Colonic mucosa (tissue), 4 donors: ENCODE measurements at regions not wholly inside any gene's neighbourhood (a gene's known extent, or its start where the extent isn't known, plus 50 kb on each side); places are given as distances from the start of the nearest gene placed in this dataset.
"Not testable (repeated sequence)": the region's sequence is repeated elsewhere in the genome, so short reads cannot be mapped to it uniquely, and the experiment has no call there.

Experiments used
- DNase-seq: peaks from one replicate; pipeline ENCODE4 v3.0.0-alpha.2; 2020
- H3K27ac ChIP-seq: fragments of 200-600 bp; one replicate; pipeline ENCODE4 v1.8.0; 2021
- H3K27me3 ChIP-seq: fragments of 200-600 bp; one replicate; pipeline ENCODE4 v1.8.0; 2021
- H3K36me3 ChIP-seq: fragments of 200-600 bp; one replicate; pipeline ENCODE4 v1.8.0; 2021
- H3K4me1 ChIP-seq: fragments of 200-600 bp; one replicate; pipeline ENCODE4 v1.8.0; 2021; ENCODE audit warnings: mild to moderate bottlenecking
- H3K4me3 ChIP-seq: fragments of 200-600 bp; one replicate; pipeline ENCODE4 v1.8.0; 2021
- H3K9ac ChIP-seq, 2 donors: one replicate each; pipeline ENCODE4 v1.7.0; 2013; ENCODE audit warnings: control low read depth in 2 of 2, low read depth in 2 of 2, low read length in 2 of 2
- H3K9me3 ChIP-seq: fragments of 200-600 bp; one replicate; pipeline ENCODE4 v1.8.0; 2021
- CTCF ChIP-seq: fragments of 200-600 bp; IDR thresholded peaks from one replicate; pipeline ENCODE4 v1.8.0; 2022; ENCODE audit warnings: antibody characterized with exemption, mild to moderate bottlenecking
- intact Hi-C: fragments of 100-400 bp; cut with DNase I; formaldehyde crosslinking; loops from one replicate; pipeline ENCODE4 v1.14.1; 2022
- donor health status: healthy.
- donor health status: DM: no; HTN: no; CAD: no.
- donor health status: DM: no; HTN: no; CAD: no.

- H3K9me3 ChIP-seq: no peaks in the 10 kb centered on the region
- intact Hi-C loops: no loop called here
- no peak overlapping the region for H3K9ac ChIP-seq
- TF ChIP-seq CTCF: no peak
- no peaks in the 10 kb centered on the region for H3K27me3 ChIP-seq
- no peak for DNase-seq
- no peak overlapping the region for H3K27ac ChIP-seq
- H3K4me3 ChIP-seq: no peak overlapping the region
- no peaks in the 10 kb centered on the region for H3K4me1 ChIP-seq
- no peaks in the 10 kb centered on the region for H3K36me3 ChIP-seq
Measured at GRCh38 chr6:66094615-66095014, 387.6 kb upstream of the EYS start.

- H3K4me1 ChIP-seq, H3K36me3 ChIP-seq, intact Hi-C loops, H3K9ac ChIP-seq, H3K27ac ChIP-seq, DNase-seq, H3K4me3 ChIP-seq, H3K9me3 ChIP-seq, H3K27me3 ChIP-seq: not testable (repeated sequence)
Measured at GRCh38 chr6:66092306-66092705, 385.3 kb upstream of the EYS start.

GRCh38 chr6:66086532-66086931 is 379.5 kb upstream of the EYS start:
- H3K36me3 ChIP-seq: no peaks in the 10 kb centered on the region
- intact Hi-C loops: no loop called here
- H3K27ac ChIP-seq: no peak overlapping the region
- TF ChIP-seq CTCF: no peak
- no peak overlapping the region for H3K9ac ChIP-seq
- H3K4me1 ChIP-seq: no peaks in the 10 kb centered on the region
- H3K4me3 ChIP-seq: no peak overlapping the region
- H3K9me3 ChIP-seq: no peaks in the 10 kb centered on the region
- H3K27me3 ChIP-seq: no peaks in the 10 kb centered on the region
- no peak for DNase-seq

- Histone ChIP-seq H3K27ac (no peak overlapping the region), H3K36me3 (no peaks in the 10 kb centered on the region), H3K9me3 (no peaks in the 10 kb centered on the region), H3K4me1 (no peaks in the 10 kb centered on the region), H3K4me3 (no peak overlapping the region), H3K27me3 (no peaks in the 10 kb centered on the region), H3K9ac (no peak overlapping the region)
- intact Hi-C loops: no loop called here
- DNase-seq: no peak
- no peak for TF ChIP-seq CTCF
Measured at GRCh38 chr6:66082914-66083313, 375.9 kb upstream of the EYS start.

GRCh38 chr6:66068907-66069306 is 361.9 kb upstream of the EYS start:
- H3K4me3 ChIP-seq: no peak overlapping the region
- no peaks in the 10 kb centered on the region for H3K36me3 ChIP-seq
- no peak overlapping the region for H3K9ac ChIP-seq
- no peaks in the 10 kb centered on the region for H3K9me3 ChIP-seq
- no peaks in the 10 kb centered on the region for H3K4me1 ChIP-seq
- no peak overlapping the region for H3K27ac ChIP-seq
- no peak for TF ChIP-seq CTCF
- DNase-seq: no peak
- no peaks in the 10 kb centered on the region for H3K27me3 ChIP-seq
- intact Hi-C loops: no loop called here

GRCh38 chr6:66068033-66068432 is 361.0 kb upstream of the EYS start:
- H3K4me1 ChIP-seq: no peaks in the 10 kb centered on the region
- intact Hi-C loops: no loop called here
- no peak for TF ChIP-seq CTCF
- H3K9ac ChIP-seq: no peak overlapping the region
- H3K36me3 ChIP-seq: no peaks in the 10 kb centered on the region
- no peak overlapping the region for H3K4me3 ChIP-seq
- H3K9me3 ChIP-seq: no peaks in the 10 kb centered on the region
- no peak for DNase-seq
- H3K27me3 ChIP-seq: no peaks in the 10 kb centered on the region
- no peak overlapping the region for H3K27ac ChIP-seq
